HFF-Myc (cell line): ENCODE measurements at regions not wholly inside any gene's neighbourhood (a gene's known extent, or its start where the extent isn't known, plus 50 kb on each side); places are given as distances from the start of the nearest gene placed in this dataset.

Source experiments
- DNase-seq: peaks from one replicate; pipeline ENCODE4 v3.0.0-alpha.2; 2011; ENCODE audit warnings: low read depth; ENCODE audit errors: extremely low read depth
- H3K4me3 ChIP-seq: replicated peaks from 2 replicates; pipeline ENCODE4 v1.5.1; 2011; ENCODE audit warnings: low read depth, mild to moderate bottlenecking, control low read depth, low read length
- CTCF ChIP-seq: IDR thresholded peaks from 2 replicates; pipeline ENCODE4 v1.5.1; 2012; ENCODE audit warnings: mild to moderate bottlenecking, low read depth, low read length, control low read depth; ENCODE audit errors: missing control alignments

GRCh38 chr1:31498376-31499040 is 77.8 kb upstream of the TINAGL1 start:
- DNase-seq, result no peak
- TF ChIP-seq CTCF, result no peak
- no peak overlapping the region for H3K4me3 ChIP-seq

GRCh38 chr1:31501505-31501904 is 74.8 kb upstream of the TINAGL1 start:
- H3K4me3 ChIP-seq, result no peak overlapping the region
- DNase-seq, result no peak
- peak; percentile 10 for TF ChIP-seq CTCF

- DNase-seq, result no peak
- TF ChIP-seq CTCF, result no peak
- no peak overlapping the region for H3K4me3 ChIP-seq
Measured at GRCh38 chr1:31502253-31502652, 74.1 kb upstream of the TINAGL1 start.

- no peak for DNase-seq
- no peak for TF ChIP-seq CTCF
- no peak overlapping the region for H3K4me3 ChIP-seq
Measured at GRCh38 chr1:31502926-31503511, 73.3 kb upstream of the TINAGL1 start.

GRCh38 chr1:31503570-31503969 is 72.7 kb upstream of the TINAGL1 start:
- H3K4me3 ChIP-seq, result no peak overlapping the region
- DNase-seq, result no peak
- TF ChIP-seq CTCF, result no peak

- H3K4me3 ChIP-seq, result no peak overlapping the region
- DNase-seq, result no peak
- TF ChIP-seq CTCF, result no peak
Measured at GRCh38 chr1:31504001-31504400, 72.3 kb upstream of the TINAGL1 start.

GRCh38 chr1:31505911-31506497 is 70.3 kb upstream of the TINAGL1 start:
- H3K4me3 ChIP-seq, result no peak overlapping the region
- TF ChIP-seq CTCF, result no peak
- DNase-seq, result peak; percentile 58
